B cell (primary cell): ENCODE measurements at regions not wholly inside any gene's neighbourhood (a gene's known extent, or its start where the extent isn't known, plus 50 kb on each side); places are given as distances from the start of the nearest gene placed in this dataset.

Source experiments
- ATAC-seq: fragments of 200-7000 bp; cut with Tn5 transposase; one replicate; pipeline ENCODE4 v1.10.0; 2021; ENCODE audit warnings: low read depth, mild to moderate bottlenecking, moderate number of reproducible peaks, moderate library complexity
- CTCF ChIA-PET: fragments of 350-600 bp; sonication (Branson Sonifier 250); formaldehyde crosslinking; loops from one replicate; lab custom pipeline; 2021; ENCODE audit warnings: antibody characterized with exemption, inconsistent platforms; lab: Charles Lee
- POLR2A ChIA-PET: fragments of 350-600 bp; sonication (Branson Sonifier 250); formaldehyde crosslinking; loops from one replicate; lab custom pipeline; 2021; ENCODE audit warnings: antibody characterized with exemption; lab: Charles Lee
- DNase-seq: peaks from one replicate; pipeline ENCODE4 v3.0.0; 2013
- H2AFZ ChIP-seq: 2 replicates; pipeline ENCODE4 v1.6.1; 2012; ENCODE audit warnings: mild to moderate bottlenecking, low read depth, low read length; ENCODE audit not compliant: insufficient read depth, poor library complexity, severe bottlenecking
- H3K27ac ChIP-seq, 2 donors: 1 replicate in 1 of 2; 2 replicates in 1 of 2; pipeline ENCODE4 v1.5.1; 2012 to 2013; ENCODE audit warnings: low read length in 2 of 2, mild to moderate bottlenecking in 2 of 2, moderate library complexity in 1 of 2
- H3K27me3 ChIP-seq, 4 experiments: fragments of 200-600 bp in 1 of 4; sonication (generic) in 1 of 4; replicated peaks in 1 of 4; 1 replicate in 2 of 4; 2 replicates in 2 of 4; pipeline versions ENCODE4 v1.6.1 to v1.7.0; 2013 to 2016; ENCODE audit warnings: low read length in 3 of 4, mild to moderate bottlenecking in 2 of 4, mixed read lengths in 1 of 4, moderate library complexity in 1 of 4; ENCODE audit not compliant: insufficient read depth in 4 of 4, control insufficient read depth in 3 of 4; ENCODE audit errors: control extremely low read depth in 1 of 4
- H3K36me3 ChIP-seq, 2 experiments: replicated peaks in 1 of 2; 1 replicate in 1 of 2; 2 replicates in 1 of 2; pipeline versions ENCODE4 v1.6.1 to v1.7.1; 2013; ENCODE audit warnings: low read length in 1 of 2; ENCODE audit not compliant: insufficient read depth in 2 of 2, control insufficient read depth in 1 of 2; ENCODE audit errors: control extremely low read depth in 1 of 2, extremely low read depth in 1 of 2
- H3K4me1 ChIP-seq, 2 donors: fragments of 200-600 bp in 1 of 2; sonication (generic) in 1 of 2; 1 replicate in 1 of 2; 2 replicates in 1 of 2; pipeline versions ENCODE4 v1.5.1 to v1.6.1; 2013 to 2017; ENCODE audit warnings: low read length in 2 of 2; ENCODE audit not compliant: control insufficient read depth in 2 of 2, insufficient read depth in 2 of 2
- H3K4me2 ChIP-seq: replicated peaks from 2 replicates; pipeline ENCODE3; 2012; ENCODE audit warnings: mild to moderate bottlenecking, low read depth, low read length; ENCODE audit not compliant: poor library complexity, severe bottlenecking
- H3K4me3 ChIP-seq, 5 experiments: fragments of 200-600 bp in 1 of 5; sonication (generic) in 1 of 5; 1 replicate in 3 of 5; 2 replicates in 2 of 5; pipeline versions ENCODE4 v1.5.1 to v1.7.0; 2011 to 2016; ENCODE audit warnings: low read length in 4 of 5, mild to moderate bottlenecking in 4 of 5, low read depth in 2 of 5, control low read depth in 1 of 5, moderate library complexity in 1 of 5; ENCODE audit not compliant: insufficient read depth in 1 of 5; ENCODE audit errors: control extremely low read depth in 1 of 5, extremely low read depth in 1 of 5
- H3K79me2 ChIP-seq: fragments of 200-600 bp; sonication (generic); one replicate; pipeline ENCODE4 v1.6.0; 2016; ENCODE audit warnings: low read length; ENCODE audit not compliant: control insufficient read depth, insufficient read depth
- H3K9ac ChIP-seq: fragments of 200-600 bp; sonication (generic); 2 replicates; pipeline ENCODE4 v1.6.1; 2017; ENCODE audit warnings: mild to moderate bottlenecking, low read length, moderate library complexity
- H3K9me3 ChIP-seq, 3 donors: one replicate each; pipeline versions ENCODE4 v1.6.1 to v1.7.1; 2013; ENCODE audit warnings: low read length in 2 of 3; ENCODE audit not compliant: control insufficient read depth in 2 of 3, insufficient read depth in 1 of 3; ENCODE audit errors: control extremely low read depth in 1 of 3
- H4K20me1 ChIP-seq: 2 replicates; pipeline ENCODE4 v1.6.0; 2012; ENCODE audit warnings: mild to moderate bottlenecking, low read length; ENCODE audit not compliant: insufficient read depth, control insufficient read depth, poor library complexity, severe bottlenecking
- H3K27ac Mint-ChIP-seq: one replicate; pipeline ENCODE4 v1.8.0; 2021; ENCODE audit warnings: mixed read lengths
- H3K27me3 Mint-ChIP-seq: one replicate; pipeline ENCODE4 v1.8.0; 2021; ENCODE audit warnings: mixed read lengths
- H3K4me1 Mint-ChIP-seq: one replicate; pipeline ENCODE4 v1.8.0; 2021; ENCODE audit warnings: mixed read lengths
- H3K4me3 Mint-ChIP-seq: one replicate; pipeline ENCODE4 v1.8.0; 2021; ENCODE audit warnings: mixed read lengths
- H3K9me3 Mint-ChIP-seq: one replicate; pipeline ENCODE4 v1.8.0; 2022; ENCODE audit warnings: mixed read lengths; ENCODE audit not compliant: insufficient read depth
- CTCF ChIP-seq: fragments of 200-600 bp; IDR thresholded peaks from one replicate; pipeline ENCODE4 v1.8.0; 2022; ENCODE audit warnings: antibody characterized with exemption, mild to moderate bottlenecking
- EZH2 ChIP-seq: IDR thresholded peaks from 2 replicates; pipeline ENCODE4 v1.6.1; 2012; ENCODE audit warnings: borderline replicate concordance, low read depth, mild to moderate bottlenecking, moderate library complexity, low read length; ENCODE audit not compliant: insufficient read depth, poor library complexity, severe bottlenecking
- WGBS: methylation state at CpG from one replicate; pipeline ENCODE4 v1.1.5; 2013; ENCODE audit warnings: missing lambda C conversion rate; ENCODE audit not compliant: insufficient coverage; 5-methylcytosine and 5-hydroxymethylcytosine counted together
- intact Hi-C: fragments of 100-400 bp; cut with micrococcal nuclease; formaldehyde crosslinking; loops from one replicate; pipeline ENCODE4 v1.10.0; 2022

GRCh38 chr3:30183421-30183820, 423.0 kb upstream of the TGFBR2 start:
- no peaks in the 10 kb centered on the region for H3K9me3 Mint-ChIP-seq
- Histone ChIP-seq H3K4me1 (no peaks in the 10 kb centered on the region), H3K4me2 (no peak overlapping the region), H3K36me3 (no peaks in the 10 kb centered on the region), H3K9ac (no peak overlapping the region), H3K27ac (no peak overlapping the region), H3K9me3 (no peaks in the 10 kb centered on the region), H3K79me2 (no peaks in the 10 kb centered on the region), H2AFZ (no peak overlapping the region), H3K4me3 (no peak overlapping the region), H3K27me3 (peaks cover 0 to 3% (median 0%) of the 10 kb centered on the region in 4 experiments), H4K20me1 (no peaks in the 10 kb centered on the region)
- TF ChIP-seq CTCF (no peak), EZH2 (no peak)
- ATAC-seq = no peak
- ChIA-PET CTCF (interaction anchor here (5.3 kb wide), 1 partner anchor 15 kb away, joined by 27 read pairs; no protein-coding TSS in a partner anchor), POLR2A (no interaction called here)
- no peak for DNase-seq
- H3K4me1 Mint-ChIP-seq = peaks cover 2% of the 10 kb centered on the region
- intact Hi-C loops = no loop called here
- no peak overlapping the region for H3K4me3 Mint-ChIP-seq
- peaks cover 21% of the 10 kb centered on the region for H3K27me3 Mint-ChIP-seq
- no peak overlapping the region for H3K27ac Mint-ChIP-seq
- 100% methylated on average over 2 of the region's 2 CpGs for WGBS

DNA sequence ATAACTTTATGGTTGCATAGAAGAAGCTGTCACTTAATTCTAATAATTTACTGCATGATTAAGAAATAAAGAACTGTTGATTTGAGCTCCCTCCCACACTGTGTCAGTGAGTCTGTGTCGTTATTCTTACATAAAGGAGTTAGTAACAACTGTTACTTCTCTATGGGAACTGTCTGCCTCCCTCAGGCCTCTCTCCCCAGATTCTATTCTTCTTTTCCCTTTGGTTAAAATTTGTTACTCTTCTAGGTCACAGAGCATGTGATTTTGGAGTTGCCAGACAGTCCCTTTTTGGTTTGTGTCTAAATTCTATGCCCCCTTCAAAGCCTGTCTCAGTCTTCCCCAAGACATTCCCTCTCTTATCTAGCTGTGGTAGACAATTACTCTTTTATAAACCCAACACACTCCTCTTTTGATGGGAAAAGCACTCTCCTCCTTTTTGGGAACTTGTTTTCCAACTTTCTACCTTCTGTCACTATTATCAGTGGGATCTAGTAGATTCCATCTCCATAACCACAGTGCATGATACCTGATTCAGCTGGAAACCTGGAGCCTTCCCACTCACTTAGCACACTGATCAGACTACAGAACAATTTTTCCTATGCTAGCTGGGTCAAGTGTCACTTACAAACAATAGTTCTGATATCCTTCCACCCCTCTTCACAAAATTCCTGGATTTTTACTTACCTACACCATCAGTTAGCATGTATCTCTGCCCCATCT, 422.1 kb upstream of the TGFBR2 start:
- Histone ChIP-seq H3K79me2 (no peaks in the 10 kb centered on the region), H3K27me3 (peaks cover 0 to 3% (median 0%) of the 10 kb centered on the region in 4 experiments), H3K4me3 (no peak overlapping the region), H3K4me1 (no peaks in the 10 kb centered on the region), H3K27ac (no peak overlapping the region), H4K20me1 (no peaks in the 10 kb centered on the region), H3K9me3 (no peaks in the 10 kb centered on the region), H3K36me3 (no peaks in the 10 kb centered on the region), H3K4me2 (no peak overlapping the region), H3K9ac (no peak overlapping the region), H2AFZ (no peak overlapping the region)
- Mint-ChIP-seq H3K4me3 (no peak overlapping the region), H3K9me3 (no peaks in the 10 kb centered on the region), H3K27ac (no peak overlapping the region), H3K4me1 (peaks cover 2% of the 10 kb centered on the region), H3K27me3 (peaks cover 17% of the 10 kb centered on the region)
- no peak for TF ChIP-seq CTCF
- TF ChIP-seq EZH2 = no peak
- intact Hi-C loops = no loop called here
- ChIA-PET CTCF (interaction anchor here (5.3 kb wide), 1 partner anchor 14 kb away, joined by 27 read pairs; no protein-coding TSS in a partner anchor), POLR2A (no interaction called here)
- WGBS = no CpG with 5 or more reads among the region's 1 CpG
- ATAC-seq (no peak), DNase-seq (no peak)
